IPS-18a (cell line): ENCODE measurements at regions not wholly inside any gene's neighbourhood (a gene's known extent, or its start where the extent isn't known, plus 50 kb on each side); places are given as distances from the start of the nearest gene placed in this dataset.

ENCODE experiments used
- H3K27ac ChIP-seq: one replicate; pipeline ENCODE4 v1.5.1; 2013; ENCODE audit warnings: low read length
- H3K27me3 ChIP-seq: one replicate; pipeline ENCODE4 v1.6.1; 2013; ENCODE audit warnings: mild to moderate bottlenecking, low read length; ENCODE audit not compliant: control insufficient read depth, insufficient read depth
- H3K36me3 ChIP-seq: one replicate; pipeline ENCODE4 v1.6.1; 2013; ENCODE audit warnings: low read depth, low read length; ENCODE audit not compliant: control insufficient read depth
- H3K4me1 ChIP-seq: one replicate; pipeline ENCODE4 v1.6.1; 2013; ENCODE audit warnings: low read depth, low read length; ENCODE audit not compliant: control insufficient read depth
- H3K4me3 ChIP-seq: one replicate; pipeline ENCODE4 v1.5.1; 2013; ENCODE audit warnings: low read length
- H3K9ac ChIP-seq: one replicate; pipeline ENCODE4 v1.6.1; 2013; ENCODE audit warnings: mild to moderate bottlenecking, low read length, moderate library complexity
- H3K9me3 ChIP-seq: one replicate; pipeline ENCODE4 v1.6.1; 2013; ENCODE audit warnings: low read depth, low read length; ENCODE audit not compliant: control insufficient read depth

- Histone ChIP-seq H3K9me3 (no peaks in the 10 kb centered on the region), H3K27ac (no peak overlapping the region), H3K36me3 (no peaks in the 10 kb centered on the region), H3K4me3 (no peak overlapping the region), H3K9ac (no peak overlapping the region), H3K4me1 (peaks cover 8% of the 10 kb centered on the region), H3K27me3 (no peaks in the 10 kb centered on the region)
Observed at GRCh38 chr22:26786398-26786797, 129.0 kb downstream of the MIAT start.

DNA sequence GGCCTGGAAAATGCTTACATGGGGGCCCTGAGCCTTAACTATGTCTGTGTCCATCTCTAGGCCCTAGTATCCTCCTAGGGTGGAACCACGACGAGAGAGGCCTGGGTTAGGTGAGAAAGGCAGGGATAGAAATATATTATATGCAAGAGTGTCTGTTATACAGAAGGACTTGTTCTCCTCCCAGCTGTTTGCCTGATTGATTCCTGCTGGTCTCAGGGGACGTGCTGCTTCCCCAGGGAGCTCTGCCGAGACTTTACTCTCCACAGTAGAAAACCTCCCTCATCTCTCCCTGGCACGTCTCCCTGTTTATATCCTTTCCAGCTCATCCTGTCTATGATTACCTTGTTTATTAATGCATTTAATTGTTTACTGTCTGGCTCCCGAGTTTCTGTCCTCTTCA is 132.6 kb downstream of the MIAT start:
- H3K4me3 ChIP-seq = no peak overlapping the region
- H3K9ac ChIP-seq = no peak overlapping the region
- H3K36me3 ChIP-seq = no peaks in the 10 kb centered on the region
- no peak overlapping the region for H3K27ac ChIP-seq
- H3K4me1 ChIP-seq = peaks cover 3% of the 10 kb centered on the region
- H3K27me3 ChIP-seq = no peaks in the 10 kb centered on the region
- no peaks in the 10 kb centered on the region for H3K9me3 ChIP-seq

DNA sequence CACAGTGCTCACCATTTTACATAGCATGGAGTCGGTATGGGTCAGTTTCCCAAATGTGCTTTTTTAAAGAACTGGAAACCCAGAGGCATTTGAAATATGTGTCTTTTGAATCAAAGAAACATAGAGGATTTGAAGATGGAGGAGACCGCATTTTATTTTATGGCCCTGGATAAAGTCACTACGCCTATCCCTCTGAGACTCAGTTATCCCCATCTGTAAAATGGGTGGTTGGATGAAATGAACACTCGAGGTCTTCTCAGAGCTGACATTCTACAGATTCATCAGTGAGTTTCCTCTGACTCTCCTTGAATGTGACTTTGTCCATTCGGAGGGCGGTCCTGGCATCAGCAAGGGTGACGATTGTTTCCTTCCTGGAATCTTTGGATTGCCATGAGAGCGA is 135.1 kb downstream of the MIAT start:
- no peaks in the 10 kb centered on the region for H3K9me3 ChIP-seq
- no peak overlapping the region for H3K9ac ChIP-seq
- H3K4me3 ChIP-seq = no peak overlapping the region
- H3K36me3 ChIP-seq = no peaks in the 10 kb centered on the region
- H3K27ac ChIP-seq = no peak overlapping the region
- no peaks in the 10 kb centered on the region for H3K27me3 ChIP-seq
- no peaks in the 10 kb centered on the region for H3K4me1 ChIP-seq

DNA sequence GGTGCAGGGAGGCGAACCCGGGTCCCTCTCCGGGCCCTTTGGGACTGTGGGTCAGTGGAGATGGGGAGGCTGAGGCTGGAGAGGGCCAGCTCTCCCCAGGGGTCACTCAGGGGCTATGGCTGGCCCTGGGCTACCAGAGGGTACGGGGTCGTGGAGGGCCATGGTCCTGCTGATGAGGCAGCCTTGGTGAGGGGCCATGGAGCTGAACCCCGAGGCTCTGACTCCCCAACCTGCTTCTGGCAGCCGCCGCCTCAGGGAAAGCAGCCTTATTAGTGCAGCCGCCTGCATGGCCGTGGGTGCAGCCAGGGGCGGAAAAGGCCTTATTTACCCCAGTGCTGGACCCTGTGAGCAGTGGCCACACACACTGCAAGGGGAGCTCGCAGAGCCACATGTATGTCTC is 139.4 kb downstream of the MIAT start:
- Histone ChIP-seq H3K9ac (no peak overlapping the region), H3K27ac (no peak overlapping the region), H3K4me1 (peaks cover 14% of the 10 kb centered on the region), H3K36me3 (no peaks in the 10 kb centered on the region), H3K9me3 (no peaks in the 10 kb centered on the region), H3K27me3 (no peaks in the 10 kb centered on the region), H3K4me3 (no peak overlapping the region)

DNA sequence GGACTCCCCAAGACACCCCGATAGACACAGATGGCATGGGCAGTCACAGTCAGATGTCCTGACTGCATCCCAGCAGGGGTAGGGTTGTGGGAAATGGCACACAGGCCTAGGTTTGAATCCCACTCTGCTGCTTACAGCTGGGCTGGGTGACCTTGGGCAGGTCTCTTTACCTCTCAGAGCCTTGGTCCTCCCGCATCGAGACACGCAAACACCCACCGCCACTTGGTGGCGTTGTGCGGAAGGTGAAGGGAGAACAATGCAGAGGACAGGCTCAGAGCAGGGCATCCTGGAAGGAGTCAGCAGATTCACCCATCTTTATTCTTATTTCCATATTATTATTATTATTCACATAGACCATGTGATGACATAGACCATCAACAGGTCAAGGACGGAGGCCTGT is 140.5 kb downstream of the MIAT start:
- Histone ChIP-seq H3K9ac (no peak overlapping the region), H3K9me3 (no peaks in the 10 kb centered on the region), H3K27me3 (no peaks in the 10 kb centered on the region), H3K36me3 (no peaks in the 10 kb centered on the region), H3K4me3 (no peak overlapping the region), H3K4me1 (peaks cover 14% of the 10 kb centered on the region), H3K27ac (no peak overlapping the region)

DNA sequence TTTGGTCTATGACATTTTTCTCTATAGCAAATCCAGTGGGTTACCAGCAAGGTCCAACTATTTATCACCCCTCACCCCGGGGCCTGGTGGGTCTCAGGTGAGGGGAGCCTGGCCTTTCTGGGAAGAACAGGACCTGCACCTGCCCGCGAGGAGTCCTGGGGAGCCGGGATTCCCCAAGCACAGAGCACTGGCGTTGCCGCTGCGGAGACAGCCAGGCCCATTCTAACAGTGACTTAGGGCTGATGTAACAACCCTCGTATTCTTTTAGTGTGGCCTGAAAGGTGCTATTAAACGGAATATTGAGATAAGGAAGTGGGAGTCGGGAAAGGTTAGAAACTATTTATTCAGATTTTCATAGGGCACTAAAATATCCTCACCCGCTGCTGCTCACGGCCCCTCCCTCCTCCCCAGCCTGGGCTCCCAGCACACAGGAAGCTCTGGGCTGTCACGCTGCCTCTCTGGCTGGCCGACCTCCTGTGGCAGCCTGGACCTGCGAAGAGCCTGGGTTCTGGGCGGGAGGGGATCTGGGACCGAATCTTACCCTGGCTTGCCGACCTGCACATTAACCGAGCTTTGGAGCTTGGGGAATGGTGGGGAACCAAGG is 141.2 kb downstream of the MIAT start:
- peaks cover 14% of the 10 kb centered on the region for H3K4me1 ChIP-seq
- H3K9me3 ChIP-seq = no peaks in the 10 kb centered on the region
- no peak overlapping the region for H3K27ac ChIP-seq
- no peak overlapping the region for H3K9ac ChIP-seq
- no peaks in the 10 kb centered on the region for H3K27me3 ChIP-seq
- H3K4me3 ChIP-seq = no peak overlapping the region
- H3K36me3 ChIP-seq = no peaks in the 10 kb centered on the region

DNA sequence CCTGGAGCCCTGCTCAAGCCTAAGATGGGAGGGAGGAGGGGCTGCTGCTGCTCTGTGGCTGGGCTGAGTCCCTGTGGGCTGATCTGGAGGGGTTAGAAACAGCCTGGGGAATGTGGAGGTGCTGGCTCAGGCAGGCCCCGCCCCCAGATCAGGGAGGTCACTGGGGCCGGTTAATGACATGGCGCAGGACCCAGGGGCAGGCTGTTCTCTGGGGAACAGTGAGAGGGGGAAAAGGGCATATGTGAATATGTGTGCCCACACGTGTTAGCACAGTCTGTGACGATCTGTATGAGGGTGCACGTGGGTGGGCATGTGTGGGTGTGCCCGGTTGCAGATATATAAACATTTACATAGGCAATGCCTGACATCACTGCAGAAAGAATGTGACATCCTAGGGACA is 143.5 kb downstream of the MIAT start:
- H3K4me3 ChIP-seq = no peak overlapping the region
- no peaks in the 10 kb centered on the region for H3K36me3 ChIP-seq
- no peaks in the 10 kb centered on the region for H3K9me3 ChIP-seq
- peaks cover 14% of the 10 kb centered on the region for H3K4me1 ChIP-seq
- H3K9ac ChIP-seq = no peak overlapping the region
- no peak overlapping the region for H3K27ac ChIP-seq
- H3K27me3 ChIP-seq = no peaks in the 10 kb centered on the region

GRCh38 chr22:26801449-26801848 is 144.1 kb downstream of the MIAT start:
- Histone ChIP-seq H3K27ac (no peak overlapping the region), H3K4me1 (peaks cover 14% of the 10 kb centered on the region), H3K36me3 (no peaks in the 10 kb centered on the region), H3K9ac (no peak overlapping the region), H3K4me3 (no peak overlapping the region), H3K27me3 (no peaks in the 10 kb centered on the region), H3K9me3 (no peaks in the 10 kb centered on the region)

- no peaks in the 10 kb centered on the region for H3K36me3 ChIP-seq
- H3K9ac ChIP-seq = no peak overlapping the region
- no peak overlapping the region for H3K27ac ChIP-seq
- H3K27me3 ChIP-seq = no peaks in the 10 kb centered on the region
- no peaks in the 10 kb centered on the region for H3K9me3 ChIP-seq
- peaks cover 8% of the 10 kb centered on the region for H3K4me1 ChIP-seq
- no peak overlapping the region for H3K4me3 ChIP-seq
Observed at GRCh38 chr22:26804315-26804714, 146.9 kb downstream of the MIAT start.

DNA sequence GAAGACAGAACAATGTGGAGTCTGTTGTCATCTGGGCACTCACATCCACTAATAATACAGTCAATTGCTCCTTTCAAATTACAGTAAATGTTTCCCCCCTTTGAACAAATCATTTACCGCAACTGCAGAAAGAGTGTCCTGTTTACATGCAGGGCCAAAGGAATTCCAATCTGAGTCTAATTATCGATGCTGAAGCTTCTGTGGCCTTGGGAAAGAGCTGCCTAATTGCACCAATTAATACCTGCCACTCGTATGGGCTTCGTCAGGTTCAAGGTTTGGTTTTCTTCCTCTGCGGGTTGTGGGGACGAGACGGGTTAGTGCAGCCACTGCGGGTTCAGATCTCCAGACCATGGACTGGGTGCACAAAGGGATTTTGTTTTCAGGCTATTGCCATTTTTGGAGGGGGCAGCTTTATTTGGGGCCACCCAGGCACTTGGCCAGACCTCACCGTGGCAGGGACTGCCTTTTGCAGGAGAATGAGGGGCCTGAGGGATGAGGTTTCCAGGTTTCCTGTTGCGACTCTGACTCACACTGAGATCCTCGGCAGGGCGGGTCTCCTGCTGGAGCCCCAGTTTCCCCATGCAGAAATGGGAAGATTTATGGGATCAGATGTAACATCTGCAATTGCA is 147.6 kb downstream of the MIAT start:
- Histone ChIP-seq H3K4me1 (peaks cover 8% of the 10 kb centered on the region), H3K27ac (no peak overlapping the region), H3K27me3 (no peaks in the 10 kb centered on the region), H3K4me3 (no peak overlapping the region), H3K9ac (no peak overlapping the region), H3K9me3 (no peaks in the 10 kb centered on the region), H3K36me3 (no peaks in the 10 kb centered on the region)

- no peaks in the 10 kb centered on the region for H3K36me3 ChIP-seq
- H3K9me3 ChIP-seq = no peaks in the 10 kb centered on the region
- no peaks in the 10 kb centered on the region for H3K4me1 ChIP-seq
- no peak overlapping the region for H3K4me3 ChIP-seq
- no peak overlapping the region for H3K27ac ChIP-seq
- no peak overlapping the region for H3K9ac ChIP-seq
- H3K27me3 ChIP-seq = no peaks in the 10 kb centered on the region
Observed at GRCh38 chr22:26806445-26807175, 149.2 kb downstream of the MIAT start.

DNA sequence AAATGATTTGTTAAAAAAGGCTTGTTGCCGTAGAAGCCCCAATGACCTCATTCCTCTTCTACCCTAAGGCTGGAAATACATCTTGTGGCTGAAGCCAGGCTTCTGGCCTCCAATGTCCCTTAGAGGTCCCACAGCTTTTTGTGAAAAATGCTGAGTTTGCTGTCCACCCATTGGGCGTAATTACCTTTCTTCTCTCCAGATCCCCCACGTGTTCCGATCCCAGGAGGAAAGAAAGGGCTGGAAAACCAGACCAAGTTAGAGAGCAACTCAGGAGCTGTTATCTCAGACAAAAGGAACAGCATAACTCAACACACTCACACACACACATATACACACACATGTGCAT is 154.2 kb downstream of the MIAT start:
- Histone ChIP-seq H3K9me3 (no peaks in the 10 kb centered on the region), H3K27ac (no peak overlapping the region), H3K36me3 (no peaks in the 10 kb centered on the region), H3K27me3 (no peaks in the 10 kb centered on the region), H3K4me3 (no peak overlapping the region), H3K4me1 (no peaks in the 10 kb centered on the region), H3K9ac (no peak overlapping the region)
